HG03469 (cell line): ENCODE measurements at regions not wholly inside any gene's neighbourhood (a gene's known extent, or its start where the extent isn't known, plus 50 kb on each side); places are given as distances from the start of the nearest gene placed in this dataset.

Experiments
- ATAC-seq: cut with Tn5 transposase; IDR thresholded peaks from one replicate; pipeline ENCODE4 v1.9.1; 2021; ENCODE audit warnings: mild to moderate bottlenecking, moderate library complexity, moderate number of reproducible peaks; ENCODE audit not compliant: unreplicated experiment

DNA sequence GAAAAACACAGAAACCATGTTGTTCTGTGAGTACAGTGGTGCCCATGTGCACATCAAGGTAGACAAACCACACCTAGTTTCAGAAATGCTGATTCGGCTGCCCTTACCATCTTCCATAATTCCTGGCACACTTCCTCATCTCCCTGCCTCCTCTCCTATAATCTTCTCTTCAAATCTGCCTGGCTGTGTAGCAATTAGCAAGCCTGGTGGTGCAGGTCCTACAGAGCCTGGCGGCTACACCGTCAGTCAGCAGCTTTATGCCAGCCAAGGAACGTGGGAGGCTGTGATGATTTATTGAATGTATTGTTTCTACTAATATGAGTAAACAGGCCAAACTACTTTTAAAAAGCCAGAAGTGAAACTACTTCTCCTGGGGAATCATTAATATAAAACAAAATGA lies 106.8 kb downstream of the SEMA6D start:
- no peak for ATAC-seq

DNA sequence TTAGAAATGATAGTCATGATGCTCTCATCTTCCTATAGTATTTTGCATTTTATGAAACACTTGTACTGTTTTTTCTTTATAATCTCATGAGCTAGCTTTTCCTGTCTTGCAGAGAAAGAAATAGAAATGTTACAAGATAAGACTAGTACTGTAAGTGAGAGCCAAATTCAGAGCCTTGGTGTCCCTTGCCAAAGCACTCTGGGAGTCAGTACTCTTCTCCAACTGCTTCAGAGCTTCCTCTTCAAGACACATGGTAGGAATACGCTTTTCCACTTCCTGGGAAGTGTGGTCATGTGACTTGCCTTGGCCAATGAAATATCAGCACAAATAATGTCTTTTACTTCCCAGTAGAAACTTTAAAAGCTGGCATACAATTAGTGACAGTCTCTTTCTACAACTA lies 112.4 kb downstream of the SEMA6D start:
- no peak for ATAC-seq

DNA sequence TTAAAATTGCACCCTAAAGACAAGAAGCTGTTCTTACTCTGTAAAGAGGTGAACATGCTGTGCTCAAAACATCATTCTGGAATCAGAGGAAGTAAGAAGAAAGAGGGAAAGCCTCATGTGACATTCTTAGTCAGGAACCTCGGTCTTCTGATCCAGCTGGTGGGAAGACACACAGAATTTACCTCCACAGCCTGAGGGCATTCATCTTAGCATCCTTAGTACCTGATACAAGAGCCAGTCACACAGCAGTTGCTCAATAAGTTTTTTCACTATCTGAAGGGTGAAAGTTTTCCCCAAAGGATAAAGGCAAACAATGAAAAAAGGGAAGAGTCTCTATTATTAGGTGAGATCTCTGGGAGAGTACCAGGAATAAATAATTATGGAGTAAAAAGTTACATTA lies 116.8 kb downstream of the SEMA6D start:
- ATAC-seq: no peak

DNA sequence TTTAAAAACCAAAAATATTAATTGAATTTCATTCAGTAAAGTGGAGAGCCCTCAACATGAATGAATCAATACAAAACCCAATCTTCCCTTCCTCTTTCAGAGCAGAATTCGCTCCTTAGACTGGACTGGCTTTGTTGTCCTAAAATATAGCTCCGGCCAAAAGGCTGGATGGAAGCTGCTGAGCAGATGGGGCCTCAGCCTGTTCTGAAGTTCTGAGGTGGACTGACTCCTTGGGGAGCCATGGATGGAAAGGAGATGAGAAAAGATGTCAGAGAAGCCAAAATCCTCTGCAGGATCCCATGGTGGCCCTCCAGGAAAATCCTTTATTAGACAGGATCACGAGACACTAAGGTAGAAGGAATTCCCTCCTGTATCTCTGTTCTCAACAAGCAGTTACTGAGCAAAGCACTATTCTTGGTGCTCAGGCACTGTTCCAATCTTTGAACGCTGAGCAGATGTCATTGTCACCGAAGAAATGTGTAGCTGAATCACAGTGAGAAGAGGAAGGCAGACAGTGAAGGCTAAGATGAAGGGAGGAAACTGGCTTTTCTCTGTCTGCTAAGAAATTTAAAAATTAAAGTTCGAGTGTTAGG lies 122.0 kb downstream of the SEMA6D start:
- ATAC-seq: no peak

DNA sequence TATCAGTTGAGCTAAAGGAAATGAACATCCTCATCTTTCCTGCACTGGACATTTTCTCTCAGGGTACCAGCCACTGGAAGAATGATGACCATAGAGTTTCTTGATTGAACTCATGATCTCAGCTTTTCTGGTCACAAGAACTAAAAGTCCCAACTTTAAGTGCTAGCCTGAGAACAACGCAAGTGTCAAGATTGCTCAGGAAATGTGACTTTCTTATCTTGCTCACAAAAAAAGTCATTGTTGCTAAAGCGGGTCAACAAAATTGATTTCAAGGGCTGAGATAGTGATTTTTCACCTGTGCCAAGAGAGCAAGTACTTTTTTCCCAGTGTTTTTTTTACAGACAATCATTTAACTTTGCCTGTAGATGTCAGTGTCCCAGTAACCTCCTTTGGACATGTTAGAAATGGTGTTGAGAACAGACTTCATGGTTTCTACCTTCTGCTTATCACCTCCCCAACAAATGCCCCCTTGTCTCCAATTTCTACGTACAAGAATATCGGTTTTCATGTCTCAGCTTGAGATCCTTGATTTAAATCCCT lies 125.9 kb downstream of the SEMA6D start:
- no peak for ATAC-seq

DNA sequence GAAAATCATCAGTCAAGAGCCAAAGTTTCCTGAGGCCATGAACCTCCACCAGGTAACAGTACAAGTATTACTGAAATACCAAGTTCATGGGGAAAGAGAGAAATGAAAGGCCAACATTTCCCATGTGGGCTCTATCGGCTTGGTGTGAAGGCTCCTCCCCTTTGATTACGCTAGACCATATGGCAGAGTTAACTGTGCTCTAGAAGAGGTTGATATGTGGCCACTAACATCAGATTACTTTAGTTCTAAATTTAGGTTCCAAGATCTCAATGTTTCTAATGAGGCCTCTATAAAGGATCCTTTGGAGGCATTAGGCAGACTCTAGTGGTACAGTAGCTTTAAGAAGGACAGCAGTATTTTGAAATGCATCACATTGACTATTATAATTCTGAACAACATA lies 127.1 kb downstream of the SEMA6D start:
- no peak for ATAC-seq

DNA sequence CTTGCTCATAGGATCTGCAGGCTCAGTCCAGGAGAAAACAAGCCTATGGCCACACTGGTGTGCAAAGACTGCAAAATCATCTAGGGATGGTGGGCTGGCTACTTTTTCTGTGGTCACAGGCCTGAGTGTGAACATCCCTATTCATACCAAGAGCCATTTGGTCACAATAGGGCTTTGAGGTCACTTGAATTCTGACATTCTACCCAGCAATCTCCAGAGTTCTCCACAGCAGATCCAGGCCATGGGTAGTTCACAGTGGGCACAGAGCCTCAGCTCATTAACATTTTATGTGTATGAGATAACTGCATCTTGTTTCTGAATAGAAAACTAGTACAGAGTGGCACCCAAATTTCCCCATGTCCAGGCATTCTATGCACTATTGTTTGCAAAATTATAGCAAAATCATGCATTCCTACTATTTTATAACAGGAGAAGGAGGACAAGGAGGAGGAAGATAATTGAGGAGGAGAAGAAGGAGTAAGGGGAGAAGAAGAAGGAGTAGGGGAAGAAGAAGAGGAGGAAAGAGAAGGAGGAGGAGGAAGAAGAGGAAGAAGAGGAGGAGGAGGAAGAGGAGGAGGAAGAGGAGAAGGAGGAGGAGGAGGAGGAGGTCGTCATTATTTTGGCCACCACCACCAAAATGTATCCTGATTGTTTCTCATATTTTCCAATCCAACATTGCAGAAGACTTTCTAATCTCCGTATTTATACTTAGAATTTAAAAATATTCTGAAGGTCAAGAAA lies 129.0 kb downstream of the SEMA6D start:
- ATAC-seq: no peak

DNA sequence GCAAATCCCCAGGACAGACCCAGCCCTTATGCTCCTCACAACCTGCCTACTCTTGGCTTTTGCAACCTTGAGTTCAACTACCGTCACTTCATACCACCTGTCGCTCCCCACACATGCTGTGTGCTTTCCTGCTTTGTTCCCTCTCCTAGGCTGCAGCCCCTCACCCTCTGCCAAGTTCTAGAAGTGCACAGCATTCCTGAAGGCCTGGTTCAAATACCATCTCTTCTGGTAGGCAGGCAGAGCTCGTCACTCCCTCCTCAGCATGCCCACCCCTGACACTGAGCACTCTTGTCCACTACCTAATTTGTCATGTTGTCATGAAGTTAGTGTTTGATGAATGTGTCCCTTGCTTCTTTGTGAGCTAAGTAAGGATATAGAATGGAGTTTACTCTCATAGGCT lies 129.6 kb downstream of the SEMA6D start:
- no peak for ATAC-seq

DNA sequence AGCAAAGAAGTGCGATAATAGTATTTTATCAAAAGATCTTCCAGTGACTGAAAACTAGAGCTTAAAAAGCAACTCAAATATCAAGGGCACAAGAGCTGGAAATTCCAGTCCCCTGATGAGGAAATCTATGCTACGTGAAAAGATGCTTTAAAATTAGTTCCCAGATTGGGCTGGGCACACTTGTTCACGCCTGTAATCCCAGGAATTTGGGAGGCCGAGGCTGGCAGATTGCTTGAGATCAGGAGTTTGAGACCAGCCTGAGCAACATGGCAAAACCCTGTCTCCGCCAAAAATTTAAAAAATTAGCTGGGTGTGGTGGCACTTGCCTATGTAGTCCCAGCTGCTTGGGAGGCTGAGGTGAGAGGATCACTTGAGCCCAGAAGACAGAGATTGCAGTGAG lies 138.8 kb downstream of the SEMA6D start:
- no peak for ATAC-seq

DNA sequence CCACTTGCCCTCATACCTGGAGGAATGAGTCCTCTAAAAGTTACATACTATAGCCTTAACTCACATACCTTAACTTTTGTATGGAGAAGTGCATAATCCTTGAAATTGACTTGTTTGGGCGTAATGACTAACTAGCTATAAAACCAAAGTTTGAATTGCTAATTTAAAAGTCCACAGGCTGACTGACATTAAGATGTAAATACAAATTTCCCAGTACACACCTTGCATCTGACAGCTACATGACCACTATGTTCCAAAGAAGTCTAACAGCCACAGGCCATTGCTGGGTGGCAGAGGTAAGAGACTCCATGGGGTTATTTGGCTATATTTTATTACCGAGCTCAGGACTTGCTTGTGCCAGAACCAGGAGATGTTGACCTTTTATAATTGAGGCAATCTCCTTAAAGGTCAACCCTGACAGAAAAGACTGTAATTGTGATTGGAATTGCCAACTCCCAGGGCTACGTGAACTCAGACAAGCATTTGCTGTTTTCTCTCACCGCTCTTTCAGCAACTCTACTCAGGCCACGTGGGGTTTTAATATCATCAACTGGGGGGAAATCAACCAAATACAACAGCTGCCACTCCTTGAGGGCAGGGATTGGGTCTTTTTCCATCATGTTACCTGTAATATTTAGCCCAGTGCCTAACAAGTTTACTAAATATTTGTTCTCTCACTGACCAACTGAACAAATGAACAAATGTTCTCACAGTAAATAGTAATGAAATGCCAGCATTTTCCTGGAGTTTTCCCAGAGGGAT lies 139.9 kb downstream of the SEMA6D start:
- ATAC-seq: no peak

DNA sequence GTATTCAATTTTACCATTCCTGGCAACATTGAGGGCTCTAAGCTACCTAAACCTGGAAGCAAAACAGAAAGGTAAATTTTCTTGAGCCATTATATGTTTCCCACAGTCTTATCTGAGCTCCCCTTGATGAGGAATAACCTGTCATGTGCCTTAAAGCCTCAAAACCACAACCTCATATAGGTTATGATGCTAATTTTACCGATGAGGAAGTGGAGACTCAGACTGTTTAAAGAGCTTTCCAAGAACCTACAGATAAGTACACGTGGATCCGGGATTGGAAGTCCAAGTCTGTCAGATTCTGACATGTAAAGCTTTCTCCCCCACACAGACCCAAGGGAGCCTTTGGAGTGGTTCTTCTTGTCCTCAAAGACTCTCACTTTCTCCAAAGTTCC lies 140.5 kb downstream of the SEMA6D start:
- no peak for ATAC-seq

DNA sequence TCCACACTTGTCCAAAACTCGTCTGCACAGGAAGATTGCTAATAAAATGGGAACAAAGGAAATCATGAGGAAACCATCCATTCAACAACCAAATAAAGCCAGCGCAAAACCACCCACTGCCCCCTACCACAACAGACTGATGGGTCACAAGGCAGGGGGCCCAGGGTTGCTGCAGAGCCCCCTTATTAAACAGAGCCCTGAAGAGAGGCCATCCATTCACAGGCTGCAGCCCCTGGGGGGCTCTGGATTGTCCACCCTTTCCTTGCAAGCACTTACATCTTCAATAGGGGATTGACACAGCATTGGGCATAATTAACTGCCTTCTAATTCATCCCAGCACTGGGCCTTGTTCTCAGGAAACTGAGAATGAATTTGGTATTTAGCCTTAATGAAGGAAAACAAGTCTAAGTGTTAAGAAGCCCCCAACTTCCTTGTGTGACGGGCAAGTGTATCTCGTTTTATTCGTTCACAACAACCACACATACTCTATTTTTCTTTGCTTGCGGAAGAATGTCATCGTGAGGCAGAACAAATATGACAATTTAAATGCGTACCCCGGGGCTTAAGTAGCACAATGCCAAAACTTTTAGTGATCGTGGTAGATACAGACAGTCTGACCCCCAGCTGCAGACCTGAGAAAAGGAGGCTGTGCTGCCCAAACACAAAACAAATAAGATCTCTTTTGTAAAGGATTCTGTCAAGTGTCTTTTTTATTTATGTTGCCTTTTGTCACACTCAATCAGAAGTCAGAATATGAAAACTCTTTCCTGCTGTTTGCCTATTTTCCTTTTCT lies 144.0 kb downstream of the SEMA6D start:
- ATAC-seq: no peak

DNA sequence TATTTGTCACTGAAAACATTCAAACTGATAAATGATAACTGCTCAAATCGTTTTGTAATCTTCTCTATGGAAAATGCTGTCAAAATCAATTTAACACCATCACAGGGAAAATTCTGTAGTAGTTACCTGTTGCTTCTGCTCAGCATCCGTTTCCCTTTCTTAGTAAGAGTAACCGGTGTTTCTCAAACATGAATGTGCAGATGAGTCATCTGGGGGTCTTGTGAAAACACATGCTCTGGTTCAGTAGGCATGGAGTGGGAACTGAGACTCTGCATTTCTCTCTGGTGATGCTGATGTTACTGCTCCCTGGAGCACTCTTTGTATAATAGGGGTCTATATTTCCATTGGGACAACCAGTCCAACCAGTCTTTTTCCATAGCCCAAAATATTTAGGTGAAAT lies 145.1 kb downstream of the SEMA6D start:
- peak; percentile 84 for ATAC-seq

DNA sequence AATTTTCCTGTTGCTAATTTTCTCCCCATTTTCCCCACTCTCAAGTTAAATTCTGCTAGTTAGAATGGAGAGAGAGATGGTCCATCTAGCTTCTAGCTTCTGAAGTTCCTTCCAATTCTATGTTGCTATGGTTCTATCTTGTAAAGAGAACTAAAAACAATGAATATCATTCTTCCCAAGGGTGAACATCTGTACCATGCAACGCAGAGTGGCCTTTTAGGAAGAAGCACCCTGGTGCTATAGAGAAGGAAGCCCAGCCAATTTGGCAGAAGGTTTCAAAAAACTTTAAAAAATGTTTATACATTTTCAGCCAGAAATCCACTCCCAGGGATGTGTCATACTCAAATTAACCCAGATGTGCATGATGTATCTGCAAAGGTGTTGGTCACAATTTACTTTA lies 149.1 kb downstream of the SEMA6D start:
- ATAC-seq: no peak

DNA sequence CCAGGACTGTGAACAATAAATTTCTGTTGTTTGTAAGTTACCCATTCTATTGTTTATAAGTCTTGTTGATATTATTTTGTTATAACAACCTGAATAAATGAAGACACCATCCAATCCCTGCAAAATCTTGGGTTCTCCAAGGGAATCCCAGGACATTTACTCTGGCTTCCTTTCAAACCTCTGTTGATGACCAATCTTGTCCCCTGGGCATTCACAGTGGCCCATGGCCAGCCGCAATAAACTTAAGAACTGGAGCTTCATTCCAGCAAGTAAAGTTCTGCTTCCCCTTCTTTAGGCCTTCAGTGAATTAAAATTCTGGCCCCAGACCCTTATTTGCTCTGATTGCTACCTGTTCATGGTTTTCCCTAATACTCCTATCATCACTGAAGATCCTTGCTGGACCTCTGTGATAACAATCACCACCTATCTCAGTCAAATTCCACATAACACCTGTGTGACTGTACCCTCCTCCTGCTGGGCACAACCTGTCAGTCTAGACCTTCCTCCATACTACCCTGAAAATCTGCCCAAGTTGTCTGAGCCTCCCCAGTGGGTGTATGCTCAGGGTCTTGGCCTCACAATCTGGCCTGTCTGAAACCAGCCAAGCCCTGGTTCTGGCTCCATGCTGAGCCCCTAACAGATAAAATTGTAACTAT lies 153.1 kb downstream of the SEMA6D start:
- no peak for ATAC-seq

DNA sequence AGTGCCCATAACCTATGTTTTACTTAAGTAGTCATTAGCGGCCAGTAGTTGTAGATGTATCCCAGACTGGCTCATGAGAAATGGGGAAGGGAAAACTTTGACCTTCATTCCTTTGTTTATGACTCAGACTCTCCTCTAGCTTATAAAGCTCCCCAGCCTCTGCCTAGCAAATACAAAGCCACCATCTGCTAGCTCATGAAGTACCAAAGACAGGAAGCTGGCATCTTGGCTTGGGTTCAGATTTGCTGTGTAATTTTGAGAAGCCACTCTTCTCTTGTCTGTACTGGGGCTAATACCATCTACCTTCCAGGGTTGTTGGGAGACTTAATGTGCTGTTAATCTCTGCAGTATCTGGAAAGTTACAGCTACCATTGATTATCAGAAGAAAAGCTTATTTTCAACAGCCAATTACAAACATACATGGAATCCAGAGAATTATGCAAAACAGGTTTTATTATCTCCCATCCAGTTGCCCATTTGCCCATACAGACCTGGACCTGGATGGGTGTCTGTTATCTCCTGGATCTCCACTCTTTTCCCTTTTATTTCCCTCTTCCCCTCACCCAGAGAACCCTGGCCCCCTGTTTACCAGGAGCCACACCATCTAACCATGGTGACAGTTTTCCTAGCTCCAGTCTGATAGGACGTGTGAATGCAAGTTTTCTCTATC lies 153.8 kb downstream of the SEMA6D start:
- ATAC-seq: no peak

DNA sequence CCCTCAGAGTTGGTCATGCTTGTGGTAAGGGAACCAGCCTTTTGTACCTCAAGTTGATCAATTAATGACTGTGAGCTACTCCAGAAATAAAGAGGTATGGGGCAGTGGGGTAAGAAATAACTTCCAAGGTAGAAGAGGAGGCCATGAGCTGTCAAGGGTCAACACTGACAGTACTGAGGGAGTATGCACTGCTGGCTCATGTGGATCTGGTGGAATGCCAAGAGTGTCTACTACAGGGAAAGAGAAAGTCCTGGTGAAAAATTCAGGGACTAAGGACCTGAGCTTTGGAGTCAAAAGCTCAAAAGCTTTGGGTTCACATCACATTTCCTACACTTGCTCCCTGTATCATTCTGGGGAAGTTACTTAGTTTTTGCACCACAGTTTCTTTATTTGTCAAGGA lies 154.9 kb downstream of the SEMA6D start:
- no peak for ATAC-seq

DNA sequence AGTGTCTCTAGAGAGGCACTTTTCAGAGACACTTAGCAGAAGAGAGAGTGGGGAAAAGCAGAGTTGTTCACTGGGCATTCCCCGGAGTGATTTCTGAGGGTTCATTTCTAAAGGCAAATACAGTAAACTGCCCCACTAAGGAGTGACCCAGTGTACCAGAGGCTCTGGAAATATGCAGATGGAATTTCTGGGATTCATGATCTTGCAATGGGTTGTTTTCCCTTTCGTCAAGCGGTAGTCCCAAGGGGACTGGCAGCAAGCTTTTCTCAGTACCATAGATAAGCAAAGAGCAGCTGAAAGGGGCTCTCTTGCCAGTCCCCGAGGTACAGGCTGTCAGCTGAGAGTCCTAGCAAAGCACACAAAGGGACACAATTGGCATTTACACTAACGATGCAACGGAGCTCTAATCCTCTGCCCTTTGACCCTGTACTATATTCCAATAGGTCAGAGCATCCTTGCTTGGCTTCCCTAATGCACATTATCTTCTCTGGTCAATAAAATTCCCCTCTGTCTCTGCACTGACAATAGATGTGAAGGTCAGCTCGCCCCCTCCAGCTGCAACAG lies 155.6 kb downstream of the SEMA6D start:
- ATAC-seq: no peak

DNA sequence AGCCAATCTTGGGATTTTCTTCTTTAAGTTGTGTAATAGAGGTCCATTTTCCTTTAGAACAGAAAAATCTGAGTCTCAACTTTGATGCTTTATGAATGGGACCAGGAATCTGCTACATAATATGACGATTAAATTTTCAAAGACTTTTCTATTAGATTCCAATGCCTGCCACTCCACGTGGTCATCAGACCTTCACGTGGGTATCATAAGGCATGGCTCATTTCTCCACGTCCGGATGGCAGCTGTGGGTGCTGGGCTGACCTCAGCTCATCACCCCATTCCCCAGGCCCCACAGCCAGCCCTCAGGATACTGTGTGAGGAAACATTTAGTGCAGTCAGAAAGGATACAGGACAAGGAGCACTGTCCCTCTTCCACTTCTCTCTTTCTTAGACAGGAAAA lies 159.7 kb downstream of the SEMA6D start:
- ATAC-seq: no peak

DNA sequence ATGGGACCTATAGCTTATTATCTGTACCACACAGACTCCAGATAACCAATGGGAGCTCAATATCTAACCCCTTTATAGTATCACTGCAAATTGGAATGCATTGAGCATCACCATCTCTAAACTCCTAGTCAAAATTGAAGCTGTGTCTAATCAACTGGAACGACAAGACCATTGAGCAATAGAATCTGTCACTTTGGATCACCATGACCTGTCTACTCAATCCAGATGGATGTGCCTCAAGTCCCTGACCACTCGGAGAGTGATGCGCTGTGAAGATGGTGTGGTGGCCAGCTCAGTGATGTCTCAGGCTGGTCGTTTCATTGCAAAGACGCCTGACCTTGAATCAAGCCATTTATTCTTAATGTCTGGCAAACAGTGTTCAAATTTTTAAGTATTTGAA lies 160.5 kb downstream of the SEMA6D start:
- no peak for ATAC-seq
